OCI-LY1 (cell line): ENCODE measurements at regions not wholly inside any gene's neighbourhood (a gene's known extent, or its start where the extent isn't known, plus 50 kb on each side); places are given as distances from the start of the nearest gene placed in this dataset.

Source experiments
- H2AFZ ChIP-seq: fragments of 200-600 bp; sonication (generic), shearing (Covaris generic); 2 replicates; pipeline ENCODE4 v1.6.0; 2014; ENCODE audit warnings: antibody characterized with exemption, mild to moderate bottlenecking, low read length
- H3F3A ChIP-seq: fragments of 200-600 bp; sonication (generic), shearing (Covaris generic); 2 replicates; pipeline ENCODE4 v1.6.0; 2014; ENCODE audit warnings: mild to moderate bottlenecking, antibody characterized with exemption, low read length, moderate library complexity; ENCODE audit not compliant: insufficient read depth
- H3K27ac ChIP-seq: fragments of 200-600 bp; sonication (generic); 2 replicates; pipeline ENCODE4 v1.5.1; 2014; ENCODE audit warnings: low read length, mixed run types, mild to moderate bottlenecking, low read depth; ENCODE audit not compliant: poor library complexity, severe bottlenecking
- H3K27me3 ChIP-seq: fragments of 200-600 bp; sonication (generic); 2 replicates; pipeline ENCODE4 v1.6.0; 2014; ENCODE audit warnings: antibody characterized with exemption, mild to moderate bottlenecking, low read length, moderate library complexity; ENCODE audit not compliant: insufficient read depth
- H3K36me3 ChIP-seq: fragments of 200-600 bp; sonication (generic); 2 replicates; pipeline ENCODE4 v1.6.1; 2014; ENCODE audit warnings: mild to moderate bottlenecking, antibody characterized with exemption, low read length, moderate library complexity, mixed read lengths; ENCODE audit not compliant: insufficient read depth
- H3K4me1 ChIP-seq: fragments of 200-600 bp; sonication (generic); 2 replicates; pipeline ENCODE4 v1.5.1; 2014; ENCODE audit warnings: mild to moderate bottlenecking, low read length, moderate library complexity; ENCODE audit not compliant: insufficient read depth, severe bottlenecking
- H3K4me2 ChIP-seq: fragments of 200-600 bp; sonication (generic), shearing (Covaris generic); 2 replicates; pipeline ENCODE4 v1.6.1; 2014; ENCODE audit warnings: low read length
- H3K4me3 ChIP-seq: fragments of 200-600 bp; sonication (generic); 2 replicates; pipeline ENCODE4 v1.5.1; 2014; ENCODE audit warnings: low read length, low read depth, mild to moderate bottlenecking, mixed read lengths; ENCODE audit not compliant: poor library complexity, severe bottlenecking
- H3K79me2 ChIP-seq: fragments of 200-600 bp; shearing (Covaris generic); 2 replicates; pipeline ENCODE4 v1.6.1; 2016; ENCODE audit warnings: mixed run types, low read length, mixed read lengths; ENCODE audit not compliant: insufficient read depth
- H3K9ac ChIP-seq: fragments of 200-600 bp; sonication (generic), shearing (Covaris generic); 2 replicates; pipeline ENCODE4 v1.6.1; 2014; ENCODE audit warnings: mild to moderate bottlenecking, low read length, mixed read lengths
- H3K9me2 ChIP-seq: fragments of 200-600 bp; sonication (generic), shearing (Covaris generic); 2 replicates; pipeline ENCODE4 v1.6.1; 2014; ENCODE audit warnings: low read depth, mild to moderate bottlenecking, low read length, mixed read lengths
- H3K9me3 ChIP-seq: fragments of 200-600 bp; shearing (Covaris generic); 2 replicates; pipeline ENCODE4 v1.6.1; 2014; ENCODE audit warnings: low read length, mixed read lengths
- H4K20me1 ChIP-seq: fragments of 200-600 bp; sonication (generic), shearing (Covaris generic); 2 replicates; pipeline ENCODE4 v1.6.0; 2016; ENCODE audit warnings: mild to moderate bottlenecking, low read length; ENCODE audit not compliant: insufficient read depth
- CTCF ChIP-seq: fragments of 200-600 bp; sonication (generic), shearing (Covaris generic); IDR thresholded peaks from 2 replicates; pipeline ENCODE4 v1.5.1; 2017; ENCODE audit warnings: mild to moderate bottlenecking, antibody characterized with exemption, low read length, moderate library complexity, mixed read lengths
- EZH2 ChIP-seq: fragments of 200-600 bp; sonication (generic), shearing (Covaris generic); IDR thresholded peaks from 2 replicates; pipeline ENCODE4 v1.8.0; 2017; ENCODE audit warnings: borderline replicate concordance, mixed run types, mild to moderate bottlenecking, antibody characterized with exemption, low read length, moderate library complexity, mixed read lengths

DNA sequence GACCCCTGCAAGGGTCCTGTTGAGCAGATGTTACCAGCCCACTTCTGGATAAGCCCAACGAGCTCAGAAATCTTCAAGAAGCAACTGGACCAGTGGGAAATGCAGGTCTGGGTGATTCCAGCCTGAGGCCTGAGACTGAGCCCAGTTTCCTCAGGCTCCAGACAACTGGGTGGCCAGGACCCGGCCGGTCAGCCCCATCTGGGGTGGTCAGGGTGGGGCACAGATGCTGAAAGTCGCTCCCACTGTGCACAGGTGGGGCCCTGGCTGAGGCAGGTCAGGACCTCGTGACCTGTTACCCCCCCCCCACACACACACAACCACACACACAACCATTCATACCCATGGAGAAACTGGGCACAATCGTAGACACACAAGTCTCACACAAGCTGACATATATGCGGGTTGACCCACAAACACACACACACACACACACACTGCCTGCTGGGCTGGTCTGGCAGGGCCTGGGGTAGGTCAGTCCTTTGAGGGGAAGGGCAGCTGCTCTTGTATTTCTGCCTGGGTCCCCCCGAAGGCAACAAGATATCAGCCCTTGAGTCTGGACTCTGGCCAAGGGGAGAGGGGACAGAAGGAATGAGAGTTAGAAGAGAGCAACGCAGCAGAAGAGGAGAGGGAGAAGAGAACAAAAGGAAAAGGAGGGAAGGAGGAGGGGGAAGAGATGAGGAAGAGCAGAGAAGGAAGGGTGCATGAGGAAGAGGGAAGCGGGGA is 99.0 kb upstream of the CDH5 start:
- H3K9ac ChIP-seq = no peak overlapping the region
- H3K27ac ChIP-seq = no peak overlapping the region

DNA sequence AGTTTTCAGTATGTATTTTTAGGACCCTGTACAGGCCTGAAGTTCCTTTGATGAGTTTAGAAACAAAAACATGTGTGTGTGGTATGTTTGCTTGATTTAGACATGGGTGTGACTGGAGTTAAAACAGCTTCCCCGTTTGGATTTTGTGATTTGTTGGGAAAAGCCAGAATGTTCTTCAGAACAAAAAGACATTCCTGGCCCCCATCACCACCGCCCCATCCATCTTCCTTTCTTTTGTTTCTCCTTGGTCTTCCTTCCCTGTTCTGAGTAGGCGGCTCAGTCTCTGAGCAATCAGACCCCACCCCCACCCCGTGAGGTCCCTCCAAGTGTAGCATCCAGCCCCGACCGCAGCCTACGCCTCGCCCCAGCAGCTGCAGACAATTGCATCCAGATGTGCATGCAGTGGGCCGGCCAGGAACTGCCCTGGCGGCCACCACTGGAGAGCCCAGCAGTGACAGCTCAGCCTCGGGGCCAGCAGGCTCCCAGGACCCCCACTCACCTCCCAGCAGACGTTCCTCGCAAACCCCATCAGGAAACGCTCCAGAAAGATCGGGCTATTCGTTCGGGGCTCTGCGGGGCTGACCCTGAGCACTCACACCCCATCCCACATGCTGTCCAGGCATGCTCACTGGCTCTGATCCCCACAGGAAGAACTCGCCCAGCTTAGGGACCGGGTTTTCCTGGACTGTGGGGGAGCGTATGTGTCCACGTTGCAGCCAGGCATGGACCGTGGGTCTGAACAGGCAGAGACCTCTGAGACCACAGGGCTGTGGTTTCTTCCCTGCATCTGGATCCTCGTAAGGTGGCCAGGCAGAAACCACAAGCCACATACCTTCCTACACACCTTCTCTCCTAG is 99.8 kb upstream of the CDH5 start:
- H3K9me2 ChIP-seq = no peaks in the 10 kb centered on the region
- H4K20me1 ChIP-seq = no peaks in the 10 kb centered on the region
- H2AFZ ChIP-seq = no peak overlapping the region
- no peak overlapping the region for H3K9ac ChIP-seq
- no peaks in the 10 kb centered on the region for H3K79me2 ChIP-seq
- H3K9me3 ChIP-seq = no peaks in the 10 kb centered on the region
- H3K4me2 ChIP-seq = no peak overlapping the region
- no peaks in the 10 kb centered on the region for H3K4me1 ChIP-seq
- no peaks in the 10 kb centered on the region for H3K36me3 ChIP-seq
- no peak overlapping the region for H3K27ac ChIP-seq
- TF ChIP-seq CTCF (no peak), EZH2 (no peak)
- no peaks in the 10 kb centered on the region for H3F3A ChIP-seq
- no peak overlapping the region for H3K4me3 ChIP-seq
- H3K27me3 ChIP-seq = no peaks in the 10 kb centered on the region

More for the DNA sequence above, 99.0 kb upstream of the CDH5 start:
- Histone ChIP-seq H3K4me2 (no peak overlapping the region), H3K36me3 (no peaks in the 10 kb centered on the region), H2AFZ (no peak overlapping the region), H3K27me3 (no peaks in the 10 kb centered on the region), H3K4me3 (no peak overlapping the region), H4K20me1 (no peaks in the 10 kb centered on the region), H3K4me1 (no peaks in the 10 kb centered on the region), H3K79me2 (no peaks in the 10 kb centered on the region), H3K9me2 (no peaks in the 10 kb centered on the region), H3K9me3 (no peaks in the 10 kb centered on the region), H3F3A (no peaks in the 10 kb centered on the region)
- TF ChIP-seq CTCF (no peak), EZH2 (no peak)

- H3F3A ChIP-seq = no peaks in the 10 kb centered on the region
- no peaks in the 10 kb centered on the region for H3K27me3 ChIP-seq
- no peak overlapping the region for H3K4me3 ChIP-seq
- no peak overlapping the region for H2AFZ ChIP-seq
- no peak overlapping the region for H3K4me2 ChIP-seq
- no peak for TF ChIP-seq EZH2
- TF ChIP-seq CTCF = no peak
- no peaks in the 10 kb centered on the region for H4K20me1 ChIP-seq
- H3K4me1 ChIP-seq = no peaks in the 10 kb centered on the region
- no peaks in the 10 kb centered on the region for H3K9me2 ChIP-seq
- no peaks in the 10 kb centered on the region for H3K9me3 ChIP-seq
- no peak overlapping the region for H3K9ac ChIP-seq
- H3K79me2 ChIP-seq = no peaks in the 10 kb centered on the region
- no peak overlapping the region for H3K27ac ChIP-seq
- no peaks in the 10 kb centered on the region for H3K36me3 ChIP-seq
Measured at GRCh38 chr16:66265556-66266141, 100.8 kb upstream of the CDH5 start.
